ENCODE measurements at regions not wholly inside any gene's neighbourhood (a gene's known extent, or its start where the extent isn't known, plus 50 kb on each side); places are given as distances from the start of the nearest gene placed in this dataset.

GRCh38 chr5:91840412-91840811, 457.3 kb upstream of the ARRDC3 start:
- TF ChIP-seq, protein P1, sequence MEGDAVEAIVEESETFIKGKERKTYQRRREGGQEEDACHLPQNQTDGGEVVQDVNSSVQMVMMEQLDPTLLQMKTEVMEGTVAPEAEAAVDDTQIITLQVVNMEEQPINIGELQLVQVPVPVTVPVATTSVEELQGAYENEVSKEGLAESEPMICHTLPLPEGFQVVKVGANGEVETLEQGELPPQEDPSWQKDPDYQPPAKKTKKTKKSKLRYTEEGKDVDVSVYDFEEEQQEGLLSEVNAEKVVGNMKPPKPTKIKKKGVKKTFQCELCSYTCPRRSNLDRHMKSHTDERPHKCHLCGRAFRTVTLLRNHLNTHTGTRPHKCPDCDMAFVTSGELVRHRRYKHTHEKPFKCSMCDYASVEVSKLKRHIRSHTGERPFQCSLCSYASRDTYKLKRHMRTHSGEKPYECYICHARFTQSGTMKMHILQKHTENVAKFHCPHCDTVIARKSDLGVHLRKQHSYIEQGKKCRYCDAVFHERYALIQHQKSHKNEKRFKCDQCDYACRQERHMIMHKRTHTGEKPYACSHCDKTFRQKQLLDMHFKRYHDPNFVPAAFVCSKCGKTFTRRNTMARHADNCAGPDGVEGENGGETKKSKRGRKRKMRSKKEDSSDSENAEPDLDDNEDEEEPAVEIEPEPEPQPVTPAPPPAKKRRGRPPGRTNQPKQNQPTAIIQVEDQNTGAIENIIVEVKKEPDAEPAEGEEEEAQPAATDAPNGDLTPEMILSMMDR (IDR thresholded peaks at IDR 0.05; ENCODE audit: partially characterized antibody, unreplicated experiment): no peak
- H3K4me1 Mint-ChIP-seq (ENCODE audit: low read depth, unreplicated experiment): peaks cover 10% of the 10 kb centered on the region
- H3K27ac Mint-ChIP-seq (ENCODE audit: unreplicated experiment): no peak overlapping the region

DNA sequence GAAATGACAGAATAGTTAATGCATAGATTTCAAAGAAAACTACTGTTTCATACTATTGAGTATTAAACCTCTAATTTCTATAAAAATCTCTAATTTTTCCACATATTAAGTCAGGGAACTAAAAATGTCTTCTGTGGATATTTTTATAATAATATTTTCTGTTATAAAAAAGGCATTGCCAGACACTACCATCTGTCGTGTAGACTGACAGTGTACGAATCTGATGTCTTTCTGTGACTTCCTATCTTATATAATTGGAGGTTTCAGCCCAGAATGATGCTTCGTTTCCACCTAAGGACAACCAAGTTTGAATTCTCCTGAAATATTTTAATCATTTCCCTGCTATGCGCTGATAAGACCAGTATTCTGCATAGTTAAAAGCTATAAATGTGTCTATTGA, 456.6 kb upstream of the ARRDC3 start:
- no peaks in the 10 kb centered on the region for H3K36me3 Mint-ChIP-seq (ENCODE audit: unreplicated experiment)
- no peaks in the 10 kb centered on the region for H3K9me3 Mint-ChIP-seq (ENCODE audit: unreplicated experiment)
- TF ChIP-seq, protein P1 (IDR thresholded peaks at IDR 0.05; ENCODE audit: partially characterized antibody, unreplicated experiment): no peak
- DNase-seq: no peak
- no peak overlapping the region for H3K4me3 Mint-ChIP-seq (ENCODE audit: unreplicated experiment)
- H3K4me1 Mint-ChIP-seq (ENCODE audit: low read depth, unreplicated experiment): peaks cover 10% of the 10 kb centered on the region
- no peak overlapping the region for H3K27ac Mint-ChIP-seq (ENCODE audit: unreplicated experiment)
- H3K27me3 Mint-ChIP-seq (ENCODE audit: unreplicated experiment): no peaks in the 10 kb centered on the region

More at GRCh38 chr5:91840412-91840811, 457.3 kb upstream of the ARRDC3 start:
- no peak for DNase-seq
- no peaks in the 10 kb centered on the region for H3K9me3 Mint-ChIP-seq (ENCODE audit: unreplicated experiment)
- no peaks in the 10 kb centered on the region for H3K36me3 Mint-ChIP-seq (ENCODE audit: unreplicated experiment)
- H3K27me3 Mint-ChIP-seq (ENCODE audit: unreplicated experiment): no peaks in the 10 kb centered on the region
- no peak overlapping the region for H3K4me3 Mint-ChIP-seq (ENCODE audit: unreplicated experiment)

- H3K4me1 Mint-ChIP-seq (ENCODE audit: low read depth, unreplicated experiment): peaks cover 10% of the 10 kb centered on the region
- no peaks in the 10 kb centered on the region for H3K27me3 Mint-ChIP-seq (ENCODE audit: unreplicated experiment)
- H3K27ac Mint-ChIP-seq (ENCODE audit: unreplicated experiment): no peak overlapping the region
- no peak for DNase-seq
- H3K9me3 Mint-ChIP-seq (ENCODE audit: unreplicated experiment): no peaks in the 10 kb centered on the region
- H3K4me3 Mint-ChIP-seq (ENCODE audit: unreplicated experiment): no peak overlapping the region
- TF ChIP-seq, protein P1 (IDR thresholded peaks at IDR 0.05; ENCODE audit: partially characterized antibody, unreplicated experiment): no peak
- H3K36me3 Mint-ChIP-seq (ENCODE audit: unreplicated experiment): no peaks in the 10 kb centered on the region
Observed at GRCh38 chr5:91839233-91839632, 456.1 kb upstream of the ARRDC3 start.

DNA sequence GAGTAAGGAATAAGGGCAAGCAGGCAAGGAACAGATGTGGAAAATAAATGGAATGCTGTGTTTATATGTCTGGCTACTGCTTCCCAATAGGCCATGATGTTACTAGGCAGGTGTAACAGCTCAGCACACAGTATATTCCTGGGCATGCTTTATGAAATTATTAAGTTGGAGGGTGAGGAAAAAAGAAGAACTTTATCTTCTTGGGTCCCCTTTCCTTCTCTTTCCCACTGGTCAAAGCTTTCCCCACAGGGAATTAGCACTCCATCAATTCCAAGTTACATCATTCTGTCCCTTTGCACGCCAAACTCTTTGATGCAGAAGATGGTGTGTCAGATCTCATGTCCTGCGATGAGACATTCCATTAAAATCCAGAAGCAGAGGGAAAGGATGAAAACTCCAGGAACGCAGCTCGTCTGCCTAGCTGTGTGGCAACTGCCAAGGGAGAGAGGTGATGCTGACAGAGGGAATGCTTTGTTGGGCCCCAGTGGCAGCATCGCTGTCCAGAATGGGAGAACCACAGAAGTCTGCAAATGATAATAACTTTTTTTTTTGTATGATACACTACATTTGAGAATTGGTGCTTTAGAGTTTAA, 447.3 kb upstream of the ARRDC3 start:
- H3K27me3 Mint-ChIP-seq (ENCODE audit: unreplicated experiment): no peaks in the 10 kb centered on the region
- H3K36me3 Mint-ChIP-seq (ENCODE audit: unreplicated experiment): no peaks in the 10 kb centered on the region
- TF ChIP-seq, protein P1 (IDR thresholded peaks at IDR 0.05; ENCODE audit: partially characterized antibody, unreplicated experiment): no peak
- peaks cover 11% of the 10 kb centered on the region for H3K4me1 Mint-ChIP-seq (ENCODE audit: low read depth, unreplicated experiment)
- no peaks in the 10 kb centered on the region for H3K9me3 Mint-ChIP-seq (ENCODE audit: unreplicated experiment)
- H3K4me3 Mint-ChIP-seq (ENCODE audit: unreplicated experiment): no peak overlapping the region
- H3K27ac Mint-ChIP-seq (ENCODE audit: unreplicated experiment): no peak overlapping the region
- no peak for DNase-seq

GRCh38 chr5:91825618-91826017, 442.5 kb upstream of the ARRDC3 start:
- no peak overlapping the region for H3K4me3 Mint-ChIP-seq (ENCODE audit: unreplicated experiment)
- TF ChIP-seq, protein P1 (IDR thresholded peaks at IDR 0.05; ENCODE audit: partially characterized antibody, unreplicated experiment): no peak
- no peaks in the 10 kb centered on the region for H3K36me3 Mint-ChIP-seq (ENCODE audit: unreplicated experiment)
- DNase-seq: no peak
- no peak overlapping the region for H3K27ac Mint-ChIP-seq (ENCODE audit: unreplicated experiment)
- H3K9me3 Mint-ChIP-seq (ENCODE audit: unreplicated experiment): no peaks in the 10 kb centered on the region
- H3K4me1 Mint-ChIP-seq (ENCODE audit: low read depth, unreplicated experiment): no peaks in the 10 kb centered on the region
- H3K27me3 Mint-ChIP-seq (ENCODE audit: unreplicated experiment): no peaks in the 10 kb centered on the region

All from glutamatergic neuron (in vitro differentiated cells).